ENCODE measurements at regions not wholly inside any gene's neighbourhood (a gene's known extent, or its start where the extent isn't known, plus 50 kb on each side); places are given as distances from the start of the nearest gene placed in this dataset.

DNA sequence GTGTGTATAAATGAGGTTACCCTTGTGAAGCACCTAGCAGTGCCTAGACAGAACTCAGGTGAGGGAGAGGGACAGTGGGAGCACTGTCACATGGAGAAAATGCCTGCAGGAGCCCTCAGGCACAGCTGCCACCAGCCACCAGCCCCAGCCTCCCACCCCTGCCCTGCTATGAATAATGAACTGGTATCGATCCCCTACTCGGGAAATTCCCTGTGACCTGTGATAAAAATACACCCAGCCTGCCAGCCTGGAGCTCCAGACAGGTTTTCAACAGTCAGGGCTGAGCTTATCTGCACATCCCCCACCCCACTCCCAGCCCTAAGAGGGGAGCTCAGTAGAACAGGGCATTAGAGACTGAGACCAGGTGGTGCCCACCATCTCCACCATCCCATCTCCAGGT lies 159.6 kb upstream of the PJA1 start:
- TF ChIP-seq EGR1 (IDR thresholded peaks at IDR 0.05), result no peak
- no peak for TF ChIP-seq EP300 (IDR thresholded peaks at IDR 0.05; ENCODE audit: borderline replicate concordance)
- TF ChIP-seq NFIC (IDR thresholded peaks at IDR 0.05), result no peak
- TF ChIP-seq, protein P1, sequence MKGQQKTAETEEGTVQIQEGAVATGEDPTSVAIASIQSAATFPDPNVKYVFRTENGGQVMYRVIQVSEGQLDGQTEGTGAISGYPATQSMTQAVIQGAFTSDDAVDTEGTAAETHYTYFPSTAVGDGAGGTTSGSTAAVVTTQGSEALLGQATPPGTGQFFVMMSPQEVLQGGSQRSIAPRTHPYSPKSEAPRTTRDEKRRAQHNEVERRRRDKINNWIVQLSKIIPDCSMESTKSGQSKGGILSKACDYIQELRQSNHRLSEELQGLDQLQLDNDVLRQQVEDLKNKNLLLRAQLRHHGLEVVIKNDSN (IDR thresholded peaks at IDR 0.05), result no peak
- no peak for TF ChIP-seq ZBTB7A (IDR thresholded peaks at IDR 0.05; ENCODE audit: low read depth)
- TF ChIP-seq TCF12 (IDR thresholded peaks at IDR 0.05; ENCODE audit: low read depth), result no peak
- TF ChIP-seq FOXM1 (IDR thresholded peaks at IDR 0.05; ENCODE audit: borderline replicate concordance, low read depth), result no peak

DNA sequence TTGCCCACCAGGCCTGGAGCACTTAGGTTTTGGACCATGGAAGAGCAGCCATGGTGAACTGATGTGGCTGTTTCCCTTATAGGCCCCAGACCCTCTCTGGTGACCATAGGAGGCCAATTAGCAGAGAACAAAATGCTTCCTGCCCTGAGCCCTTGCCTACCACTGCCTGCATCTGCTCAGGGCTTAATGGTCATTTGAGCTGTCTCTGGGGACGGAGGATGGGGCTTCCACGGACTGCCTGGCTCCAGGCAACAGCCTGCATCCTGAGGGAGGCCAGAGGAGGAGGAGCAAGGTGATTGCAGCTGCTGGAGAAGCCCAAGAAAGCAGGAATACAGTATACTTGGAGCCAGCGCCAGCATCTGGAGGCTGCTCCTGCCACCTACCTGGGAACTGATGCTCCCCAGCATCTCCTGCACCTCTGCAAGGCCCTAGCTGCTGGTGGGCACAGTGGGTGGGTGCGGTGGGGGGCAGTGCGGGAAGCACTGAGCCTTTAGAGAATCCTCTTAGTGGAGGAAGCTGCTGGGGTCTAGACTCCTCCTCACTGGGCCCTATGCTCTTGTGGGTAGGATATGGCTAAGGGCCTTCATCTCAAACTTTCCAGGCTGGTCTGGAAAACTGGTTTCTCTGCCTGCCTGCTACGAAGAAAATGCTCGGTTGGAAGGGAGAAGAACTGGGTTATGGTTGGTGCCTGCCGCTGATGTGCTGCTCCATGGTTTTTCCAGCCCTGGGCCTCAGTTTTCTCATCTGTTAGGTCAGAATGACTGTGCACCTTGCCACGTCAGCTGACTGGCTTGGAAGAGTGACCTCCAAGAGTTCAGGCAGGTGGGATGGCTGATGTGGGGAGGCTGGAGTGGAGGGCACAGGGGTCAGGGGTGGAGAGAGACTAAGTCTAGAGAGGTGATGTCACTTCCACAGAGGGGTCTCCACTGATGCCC lies 158.8 kb upstream of the PJA1 start:
- TF ChIP-seq NFIC (IDR thresholded peaks at IDR 0.05), result no peak
- TF ChIP-seq, protein P2, sequence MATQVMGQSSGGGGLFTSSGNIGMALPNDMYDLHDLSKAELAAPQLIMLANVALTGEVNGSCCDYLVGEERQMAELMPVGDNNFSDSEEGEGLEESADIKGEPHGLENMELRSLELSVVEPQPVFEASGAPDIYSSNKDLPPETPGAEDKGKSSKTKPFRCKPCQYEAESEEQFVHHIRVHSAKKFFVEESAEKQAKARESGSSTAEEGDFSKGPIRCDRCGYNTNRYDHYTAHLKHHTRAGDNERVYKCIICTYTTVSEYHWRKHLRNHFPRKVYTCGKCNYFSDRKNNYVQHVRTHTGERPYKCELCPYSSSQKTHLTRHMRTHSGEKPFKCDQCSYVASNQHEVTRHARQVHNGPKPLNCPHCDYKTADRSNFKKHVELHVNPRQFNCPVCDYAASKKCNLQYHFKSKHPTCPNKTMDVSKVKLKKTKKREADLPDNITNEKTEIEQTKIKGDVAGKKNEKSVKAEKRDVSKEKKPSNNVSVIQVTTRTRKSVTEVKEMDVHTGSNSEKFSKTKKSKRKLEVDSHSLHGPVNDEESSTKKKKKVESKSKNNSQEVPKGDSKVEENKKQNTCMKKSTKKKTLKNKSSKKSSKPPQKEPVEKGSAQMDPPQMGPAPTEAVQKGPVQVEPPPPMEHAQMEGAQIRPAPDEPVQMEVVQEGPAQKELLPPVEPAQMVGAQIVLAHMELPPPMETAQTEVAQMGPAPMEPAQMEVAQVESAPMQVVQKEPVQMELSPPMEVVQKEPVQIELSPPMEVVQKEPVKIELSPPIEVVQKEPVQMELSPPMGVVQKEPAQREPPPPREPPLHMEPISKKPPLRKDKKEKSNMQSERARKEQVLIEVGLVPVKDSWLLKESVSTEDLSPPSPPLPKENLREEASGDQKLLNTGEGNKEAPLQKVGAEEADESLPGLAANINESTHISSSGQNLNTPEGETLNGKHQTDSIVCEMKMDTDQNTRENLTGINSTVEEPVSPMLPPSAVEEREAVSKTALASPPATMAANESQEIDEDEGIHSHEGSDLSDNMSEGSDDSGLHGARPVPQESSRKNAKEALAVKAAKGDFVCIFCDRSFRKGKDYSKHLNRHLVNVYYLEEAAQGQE (IDR thresholded peaks at IDR 0.05; ENCODE audit: low read depth), result no peak
- TF ChIP-seq EGR1 (IDR thresholded peaks at IDR 0.05), result no peak
- no peak for TF ChIP-seq ZBTB7A (IDR thresholded peaks at IDR 0.05; ENCODE audit: low read depth)
- no peak for TF ChIP-seq RAD21 (IDR thresholded peaks at IDR 0.05; ENCODE audit: low read depth)
- TF ChIP-seq, protein P1 (IDR thresholded peaks at IDR 0.05), result no peak
- TF ChIP-seq TCF12 (IDR thresholded peaks at IDR 0.05; ENCODE audit: low read depth), result no peak
- no peak for TF ChIP-seq CREB1 (IDR thresholded peaks at IDR 0.05; ENCODE audit: low read depth)
- no peak for TF ChIP-seq EP300 (IDR thresholded peaks at IDR 0.05; ENCODE audit: borderline replicate concordance)
- no peak for TF ChIP-seq TEAD4 (IDR thresholded peaks at IDR 0.05)
- no peak for TF ChIP-seq YY1 (IDR thresholded peaks at IDR 0.05; ENCODE audit: low read depth)

DNA sequence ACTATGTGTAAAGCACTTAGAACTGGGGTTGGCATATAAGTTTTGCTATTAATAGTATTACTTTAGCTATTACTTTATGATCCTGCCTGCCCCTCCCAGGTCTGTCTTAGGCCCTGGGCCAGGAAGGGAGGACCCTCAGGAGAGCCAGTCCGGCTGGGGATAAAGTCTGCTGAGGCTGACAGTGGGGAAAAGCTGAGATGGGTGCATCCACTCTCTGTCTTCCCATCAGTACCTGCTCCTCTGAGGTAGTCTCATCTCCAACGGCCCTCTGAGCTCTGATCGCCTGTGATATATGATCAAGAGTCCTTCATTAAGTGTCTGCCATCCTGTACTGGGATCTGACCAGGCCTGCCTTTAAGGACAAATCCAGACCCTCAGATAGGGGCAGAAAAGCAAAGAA lies 156.5 kb upstream of the PJA1 start:
- TF ChIP-seq, protein P2 (IDR thresholded peaks at IDR 0.05; ENCODE audit: low read depth), result no peak
- TF ChIP-seq ZBTB7A (IDR thresholded peaks at IDR 0.05; ENCODE audit: low read depth), result no peak
- TF ChIP-seq NFIC (IDR thresholded peaks at IDR 0.05), result no peak

DNA sequence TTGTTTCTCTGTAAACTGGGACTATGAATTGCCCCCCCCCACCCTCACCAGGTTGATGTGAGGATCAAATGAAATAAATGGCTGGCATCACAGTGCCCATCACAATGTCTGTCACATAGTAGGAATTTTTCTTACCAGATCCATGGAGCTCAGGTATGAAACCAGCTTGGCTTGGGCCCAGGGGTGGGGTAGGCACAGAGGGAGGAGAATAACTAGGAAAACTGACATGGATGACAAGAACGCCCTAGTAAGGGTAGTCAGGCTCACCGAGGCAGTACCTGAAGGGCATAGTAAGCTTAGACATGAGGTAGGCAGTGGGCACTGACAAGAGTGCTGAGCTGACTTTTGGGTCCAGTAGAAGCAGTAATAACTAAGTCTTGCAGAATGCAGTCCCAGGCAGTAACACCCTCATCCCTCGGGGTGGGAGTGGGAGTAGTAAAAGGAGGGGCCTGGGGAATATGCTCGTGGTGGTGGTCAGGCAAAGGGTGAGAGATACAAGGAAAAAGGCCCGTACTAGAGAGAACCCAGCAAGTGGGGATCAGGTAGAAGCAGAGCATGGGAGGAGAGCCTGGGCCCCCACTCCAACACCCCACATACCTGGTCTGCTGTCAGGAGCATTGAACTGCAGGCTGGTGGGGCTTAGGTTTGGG lies 155.9 kb upstream of the PJA1 start:
- TF ChIP-seq ZBTB7A (IDR thresholded peaks at IDR 0.05; ENCODE audit: low read depth) (no peak), EGR1 (IDR thresholded peaks at IDR 0.05) (no peak), YY1 (IDR thresholded peaks at IDR 0.05; ENCODE audit: low read depth) (no peak), CEBPB (IDR thresholded peaks at IDR 0.05) (no peak), TAF1 (IDR thresholded peaks at IDR 0.05; ENCODE audit: low read depth) (no peak), TEAD4 (IDR thresholded peaks at IDR 0.05) (no peak), RAD21 (IDR thresholded peaks at IDR 0.05; ENCODE audit: low read depth) (no peak), TCF12 (IDR thresholded peaks at IDR 0.05; ENCODE audit: low read depth) (no peak)
- TF ChIP-seq, protein P2 (IDR thresholded peaks at IDR 0.05; ENCODE audit: low read depth), result no peak
- TF ChIP-seq, protein P3, sequence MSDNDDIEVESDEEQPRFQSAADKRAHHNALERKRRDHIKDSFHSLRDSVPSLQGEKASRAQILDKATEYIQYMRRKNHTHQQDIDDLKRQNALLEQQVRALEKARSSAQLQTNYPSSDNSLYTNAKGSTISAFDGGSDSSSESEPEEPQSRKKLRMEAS (IDR thresholded peaks at IDR 0.05), result no peak

Data from Ishikawa (cell line).